ENCODE measurements at regions not wholly inside any gene's neighbourhood (a gene's known extent, or its start where the extent isn't known, plus 50 kb on each side); places are given as distances from the start of the nearest gene placed in this dataset.

- TF ChIP-seq CTCF (IDR thresholded peaks at IDR 0.05): no peak
- no peak for TF ChIP-seq EZH2 (IDR thresholded peaks at IDR 0.05; ENCODE audit: borderline replicate concordance, insufficient read depth, low read depth, low read length, poor library complexity, severe bottlenecking)
Observed at GRCh38 chr15:46174122-46174521, 539.3 kb downstream of the SQOR start.

Measured in B cell (primary cell).